Medulla oblongata (tissue), 1 donor: ENCODE measurements at regions not wholly inside any gene's neighbourhood (a gene's known extent, or its start where the extent isn't known, plus 50 kb on each side); places are given as distances from the start of the nearest gene placed in this dataset.

Source experiments
- DNase-seq: peaks from one replicate; pipeline ENCODE4 v3.0.0-alpha.2; 2015; ENCODE audit errors: extremely low spot score

DNA sequence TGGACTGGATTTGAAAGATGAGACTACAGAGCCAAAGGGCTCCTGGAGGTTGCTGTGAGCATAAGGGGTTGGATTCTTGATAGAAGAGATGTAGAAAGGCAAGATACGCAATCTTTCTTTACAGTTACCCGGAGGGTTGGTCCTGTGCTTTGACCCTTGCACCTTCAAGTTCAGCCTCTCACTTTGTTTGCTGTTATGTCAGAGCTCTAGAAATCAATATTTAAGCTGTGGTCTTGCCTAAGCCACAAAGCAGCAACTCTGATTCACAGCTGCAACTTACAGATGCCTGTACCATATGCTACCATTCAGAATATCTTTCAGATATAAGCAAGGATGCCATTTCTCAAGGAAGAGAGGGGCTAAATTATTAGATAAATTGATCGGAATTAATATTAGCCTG is 943.1 kb upstream of the LRRTM1 start:
- DNase-seq: no peak

DNA sequence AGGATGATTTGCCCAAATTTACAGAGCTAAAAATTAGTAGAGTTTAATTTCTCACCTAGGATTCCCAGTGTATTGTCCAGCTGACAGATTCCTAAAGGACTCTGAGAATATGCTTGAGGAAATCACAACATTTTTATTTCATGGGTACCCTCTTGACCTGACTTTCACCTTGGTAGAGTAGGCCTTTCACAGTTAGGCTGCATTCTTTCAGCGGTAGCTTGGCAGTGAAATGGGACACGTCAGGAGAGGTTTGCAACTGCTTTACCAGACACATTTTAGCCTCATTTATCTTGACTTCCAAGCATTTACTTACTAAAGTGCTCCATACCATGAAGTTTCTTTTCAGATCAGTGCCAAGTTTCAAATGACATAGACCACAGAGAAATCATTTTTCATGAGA is 937.9 kb upstream of the LRRTM1 start:
- no peak for DNase-seq

DNA sequence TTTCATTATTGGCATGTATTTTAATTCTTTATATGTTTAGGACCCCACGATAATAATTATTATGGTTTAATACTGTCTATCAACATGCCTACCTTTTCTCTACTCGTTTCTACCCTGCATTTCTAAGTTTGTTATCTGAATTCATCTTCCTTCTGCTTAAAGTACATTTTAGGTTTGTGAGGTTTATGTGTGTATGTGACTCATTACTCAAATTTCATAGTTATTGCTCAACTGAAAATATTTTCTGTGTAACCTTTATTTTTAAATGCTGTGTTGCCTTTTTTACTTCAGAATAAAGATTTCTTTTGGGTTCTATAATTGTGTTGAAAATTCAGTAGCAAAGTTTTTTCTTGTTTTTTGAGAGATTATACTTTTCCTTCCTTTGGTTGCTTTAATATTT is 933.9 kb upstream of the LRRTM1 start:
- no peak for DNase-seq

DNA sequence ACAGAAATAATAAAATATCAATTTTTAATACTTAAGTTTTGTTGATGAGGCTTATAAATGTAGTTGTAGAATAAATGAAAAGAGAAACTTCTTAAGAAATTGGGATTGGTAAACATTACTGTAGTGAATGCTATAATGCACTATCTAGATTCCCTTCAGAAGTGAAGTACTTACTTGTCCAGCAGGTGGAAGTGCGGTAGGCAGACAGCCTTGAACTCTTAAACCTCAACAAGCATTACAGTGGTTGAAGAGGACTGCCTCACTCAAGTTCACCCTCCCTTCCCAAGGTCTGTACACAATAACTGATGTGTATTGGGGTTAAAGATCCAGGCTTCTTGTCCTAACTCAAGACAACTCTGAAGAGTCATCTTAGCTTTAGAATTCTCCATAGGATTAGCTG is 931.0 kb upstream of the LRRTM1 start:
- no peak for DNase-seq

DNA sequence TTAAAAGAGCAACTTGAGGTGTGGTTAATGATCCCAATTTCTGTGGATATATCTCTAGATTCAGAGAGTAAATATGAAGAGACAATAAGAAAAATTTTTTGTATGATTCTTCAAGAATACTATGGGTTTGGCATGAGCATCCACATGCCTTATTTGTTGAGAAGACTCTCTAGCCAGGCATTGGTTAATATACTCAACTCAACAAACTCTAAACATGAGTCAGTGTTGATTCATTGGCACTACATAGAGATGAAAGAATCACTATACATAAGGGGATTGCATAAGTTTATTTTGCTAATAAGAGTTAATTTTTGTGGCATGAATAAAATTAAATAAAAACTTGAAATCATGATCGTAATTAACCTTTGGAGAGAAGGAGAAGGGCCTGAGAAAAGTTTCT is 930.2 kb upstream of the LRRTM1 start:
- no peak for DNase-seq

DNA sequence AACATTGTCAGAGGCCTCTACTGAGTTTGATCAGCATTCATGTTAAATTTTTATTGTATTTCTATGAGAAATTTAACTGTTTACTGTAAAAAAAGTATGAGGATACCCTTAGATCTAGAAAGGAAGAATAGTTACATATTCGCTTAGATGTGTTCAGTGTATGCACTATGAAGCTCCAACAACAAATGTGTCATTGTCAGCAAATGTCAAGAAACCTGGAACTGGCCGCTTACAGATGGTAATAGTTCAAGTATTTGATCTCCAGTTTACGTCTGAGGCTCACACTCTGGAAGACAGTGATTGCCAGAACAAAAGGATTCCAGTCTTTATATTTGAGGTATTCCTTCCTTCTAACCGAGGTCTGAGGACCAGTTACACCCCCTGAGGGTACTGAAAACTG is 921.2 kb upstream of the LRRTM1 start:
- DNase-seq: no peak

DNA sequence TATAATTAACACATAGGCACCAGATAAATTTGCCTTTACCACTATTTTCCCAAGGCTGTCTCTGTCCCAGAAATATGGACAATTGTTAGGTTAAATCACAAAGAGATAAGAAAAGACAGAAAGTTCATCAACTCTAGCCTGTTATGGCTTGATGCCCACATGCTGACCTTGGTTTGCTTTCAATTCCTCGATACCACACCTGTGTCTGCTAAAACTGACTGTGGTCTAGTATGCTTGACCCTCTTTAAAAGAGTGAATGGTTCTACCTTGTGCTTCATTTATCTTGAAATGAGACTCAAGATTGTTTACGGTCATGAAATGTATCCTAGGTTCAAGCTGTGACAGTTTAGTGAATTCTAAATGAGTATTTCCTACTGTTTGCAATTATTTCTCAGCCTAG is 909.0 kb upstream of the LRRTM1 start:
- DNase-seq: no peak

DNA sequence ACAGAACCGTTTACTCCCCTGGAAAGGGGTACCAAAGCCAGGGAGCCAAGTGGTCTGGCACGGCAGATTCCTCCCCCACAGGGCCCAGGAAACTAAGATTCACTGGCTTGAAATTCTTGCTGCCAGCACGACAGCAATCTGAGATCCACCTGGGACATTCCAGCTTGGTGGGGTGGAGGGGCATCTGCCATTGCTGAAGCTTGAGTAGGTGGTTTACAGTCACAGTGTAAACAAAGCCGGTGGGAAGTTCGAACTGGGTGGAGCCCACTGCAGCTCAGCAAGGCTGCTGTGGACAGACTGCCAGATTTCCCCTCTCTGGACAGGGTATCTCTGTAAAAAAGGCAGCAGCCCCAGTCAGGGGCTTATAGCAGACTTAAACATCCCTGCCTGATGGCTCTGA is 901.7 kb upstream of the LRRTM1 start:
- DNase-seq: no peak

DNA sequence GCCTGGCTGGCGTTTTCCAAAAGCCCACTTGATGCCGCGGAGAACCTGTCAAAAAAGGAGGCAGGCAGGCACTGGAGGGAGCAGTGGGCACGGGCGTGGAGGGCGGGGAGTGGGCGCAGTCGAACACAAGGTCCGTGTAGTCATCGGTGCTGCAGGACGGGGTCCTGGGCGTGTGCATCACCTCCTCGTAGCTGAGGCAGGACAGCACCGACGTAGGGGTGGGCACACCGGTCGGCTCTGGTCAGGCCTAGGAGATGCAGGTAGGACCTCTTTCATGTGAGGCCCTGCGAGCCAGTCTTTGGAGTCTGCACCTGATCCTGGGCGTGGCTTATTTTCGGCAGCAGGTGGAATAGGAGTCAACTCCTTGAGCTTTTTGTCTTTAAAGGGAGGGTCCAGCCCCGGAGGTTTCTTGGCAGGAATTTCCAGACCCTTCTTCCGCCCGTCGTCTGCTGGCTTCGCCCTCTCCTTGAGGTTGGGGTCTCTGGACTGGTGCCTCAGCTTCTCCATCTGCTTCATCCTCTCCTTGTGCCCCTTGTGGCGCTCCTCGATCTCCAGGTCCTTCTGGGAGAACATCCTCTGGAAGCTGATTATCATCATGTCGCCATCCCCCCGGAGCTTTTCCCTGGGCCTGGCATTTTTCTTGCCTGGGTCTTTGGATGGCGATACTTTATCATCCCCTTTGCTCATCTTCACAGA is 892.5 kb upstream of the LRRTM1 start:
- no peak for DNase-seq

DNA sequence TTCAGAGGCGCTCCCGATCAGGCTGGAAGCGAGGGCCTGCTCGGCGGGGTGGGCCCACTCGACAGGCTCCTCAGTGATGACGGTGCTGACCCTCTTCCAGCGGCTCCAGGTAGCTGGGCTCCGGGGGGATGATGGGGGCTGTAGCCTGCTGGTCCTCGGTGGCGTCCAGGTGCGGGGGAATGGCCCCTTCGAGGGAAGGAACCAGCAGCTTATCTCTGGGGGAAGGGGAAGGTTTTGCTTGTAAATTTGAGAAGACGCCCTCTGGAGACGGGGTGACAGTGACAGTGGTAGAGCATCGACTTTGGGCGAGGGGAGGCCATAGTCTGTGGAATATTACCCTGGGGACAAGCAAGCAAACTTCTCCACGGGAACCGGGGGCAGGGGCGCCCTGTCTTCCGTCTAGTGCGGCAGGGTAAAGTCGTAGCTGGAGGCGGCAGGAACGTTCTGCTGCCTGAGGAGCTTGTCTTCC is 891.9 kb upstream of the LRRTM1 start:
- no peak for DNase-seq

DNA sequence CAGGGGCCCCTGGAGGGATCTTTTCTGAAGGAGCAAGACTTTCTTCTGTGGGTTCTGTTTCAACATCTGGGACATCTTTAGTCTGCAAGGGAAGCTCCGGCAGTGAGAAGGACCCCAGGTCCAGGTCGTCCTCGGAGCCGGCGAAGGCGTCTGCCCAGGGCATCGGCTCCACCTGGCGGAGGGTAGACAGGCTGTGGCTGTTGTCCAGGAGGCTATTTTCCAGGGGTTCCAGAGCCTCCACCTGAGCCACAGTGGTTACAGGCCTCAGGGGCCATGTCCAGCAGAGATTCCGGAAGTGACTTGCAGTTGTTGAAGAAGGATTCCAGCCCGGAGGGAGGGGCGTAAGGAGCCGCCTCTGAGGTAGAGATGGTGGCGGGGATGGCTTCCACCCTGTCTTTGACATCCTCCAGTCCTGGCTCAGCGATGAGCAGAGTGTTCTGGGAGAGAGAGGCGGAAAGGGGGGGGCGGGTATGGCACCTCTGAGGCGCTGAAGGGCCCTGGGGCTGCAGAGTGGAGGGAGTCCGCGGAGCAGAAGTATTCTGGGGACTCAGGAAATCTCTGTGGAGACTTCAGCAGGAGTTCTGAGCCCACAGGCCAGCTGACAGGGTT is 891.3 kb upstream of the LRRTM1 start:
- no peak for DNase-seq

DNA sequence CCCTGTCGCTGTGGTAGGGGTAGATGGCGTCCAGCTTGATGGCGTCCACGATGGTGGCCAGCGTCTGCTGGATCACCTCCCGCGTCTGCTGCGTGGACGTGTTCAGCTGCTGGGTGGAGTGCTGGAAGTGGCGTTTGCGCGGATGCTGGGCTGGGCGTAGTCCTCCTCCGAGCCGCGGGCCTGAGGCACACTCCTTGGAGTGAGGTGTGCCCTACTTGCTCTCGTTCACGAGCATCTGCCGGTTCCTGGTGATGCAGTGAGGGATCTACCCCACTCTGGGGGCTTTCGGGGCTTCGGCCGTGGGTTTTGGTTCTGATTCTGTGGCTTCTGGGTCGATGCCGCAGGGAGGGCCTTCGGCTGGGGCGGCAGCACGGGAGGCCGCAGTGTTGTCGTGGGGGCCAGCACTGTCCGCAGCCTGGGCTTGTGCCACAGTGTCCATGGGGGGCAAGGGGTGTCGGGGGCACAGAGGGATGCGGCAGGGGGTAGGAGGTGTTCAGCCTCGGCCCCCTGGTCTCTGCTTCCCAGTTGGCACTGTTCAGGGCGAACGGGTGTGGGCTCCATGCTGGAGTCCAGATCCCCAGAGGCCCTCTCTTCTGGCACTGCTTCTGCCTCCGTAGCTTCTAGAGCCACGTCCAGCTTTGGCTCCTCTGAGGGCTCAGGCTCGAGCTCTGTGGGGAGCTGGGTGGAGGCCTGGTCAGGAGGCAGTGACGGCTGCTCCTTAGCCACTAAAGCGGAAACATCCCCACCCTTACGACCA is 890.6 kb upstream of the LRRTM1 start:
- no peak for DNase-seq

DNA sequence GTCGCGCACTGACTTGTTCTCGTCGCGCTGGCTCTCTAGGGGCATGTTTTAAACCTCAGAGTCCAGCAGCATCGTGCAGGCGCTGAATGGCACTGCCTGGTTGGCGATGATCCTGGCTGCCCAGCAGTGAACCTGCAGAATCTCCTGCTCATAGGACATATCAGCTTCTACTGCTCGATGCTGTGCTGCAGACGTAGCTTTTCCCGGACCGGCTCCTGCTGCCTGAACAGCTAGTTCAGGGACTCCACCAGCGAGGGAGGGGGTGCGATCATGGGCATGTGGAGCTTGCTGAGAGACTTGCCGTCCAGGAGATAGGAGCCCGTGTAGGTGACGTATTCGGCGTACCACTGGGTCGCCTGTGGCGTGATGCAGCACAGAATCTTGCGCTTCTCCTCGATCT is 890.0 kb upstream of the LRRTM1 start:
- no peak for DNase-seq

DNA sequence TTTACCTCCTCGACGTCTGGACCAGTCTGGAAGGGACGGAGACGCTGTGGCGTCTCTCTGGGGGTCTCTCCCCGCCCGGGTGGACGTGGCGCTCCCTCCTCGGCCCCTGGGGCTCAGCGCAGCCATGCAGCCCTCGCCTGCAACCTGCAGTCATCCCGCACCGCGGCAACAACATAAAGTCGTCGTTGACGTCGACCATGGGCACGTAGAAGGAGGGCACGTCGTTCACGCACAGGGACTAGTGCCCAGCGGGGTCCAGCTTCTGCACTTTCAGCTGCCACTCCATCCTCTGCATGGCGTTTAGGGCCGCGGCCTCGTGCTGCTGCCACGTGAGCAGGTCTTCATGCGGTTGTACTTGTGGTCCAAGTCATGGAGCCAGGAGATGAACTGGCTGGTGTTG is 889.6 kb upstream of the LRRTM1 start:
- no peak for DNase-seq

DNA sequence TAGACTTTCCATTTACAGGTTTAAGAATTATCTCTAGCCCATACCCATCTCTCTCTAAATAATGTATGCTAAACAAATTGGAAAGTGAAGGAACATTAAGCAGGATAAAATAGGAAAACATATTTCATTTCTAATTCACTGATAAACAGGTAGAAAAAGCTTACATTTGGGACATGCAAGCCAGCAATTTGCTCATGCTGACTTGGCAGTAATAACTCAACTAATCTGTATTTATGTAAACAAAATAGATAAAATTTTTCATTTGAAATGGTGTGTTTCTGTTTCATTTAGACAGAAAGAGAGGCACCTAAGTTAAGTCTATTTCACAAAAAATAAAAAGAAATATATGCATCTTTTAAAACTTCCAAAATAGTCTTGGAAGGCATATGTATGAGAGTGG is 877.3 kb upstream of the LRRTM1 start:
- no peak for DNase-seq

DNA sequence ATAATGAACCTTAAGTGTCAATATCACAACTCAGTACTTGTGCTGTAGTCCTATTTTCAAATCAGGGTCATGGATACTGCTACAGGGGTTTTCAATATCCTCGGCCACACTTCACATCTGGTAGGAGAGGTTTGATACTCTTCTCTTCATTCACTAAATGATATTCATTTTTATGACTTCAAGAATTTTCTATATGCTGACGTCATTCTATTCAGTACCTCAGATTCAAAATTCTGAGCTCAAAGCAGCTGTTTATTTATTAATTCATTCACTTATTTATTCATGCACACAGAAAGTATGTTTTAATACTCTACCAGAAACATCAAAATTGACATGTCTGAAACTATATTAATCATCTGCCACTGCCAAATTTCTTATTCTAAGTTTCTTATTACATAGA is 866.9 kb upstream of the LRRTM1 start:
- no peak for DNase-seq

DNA sequence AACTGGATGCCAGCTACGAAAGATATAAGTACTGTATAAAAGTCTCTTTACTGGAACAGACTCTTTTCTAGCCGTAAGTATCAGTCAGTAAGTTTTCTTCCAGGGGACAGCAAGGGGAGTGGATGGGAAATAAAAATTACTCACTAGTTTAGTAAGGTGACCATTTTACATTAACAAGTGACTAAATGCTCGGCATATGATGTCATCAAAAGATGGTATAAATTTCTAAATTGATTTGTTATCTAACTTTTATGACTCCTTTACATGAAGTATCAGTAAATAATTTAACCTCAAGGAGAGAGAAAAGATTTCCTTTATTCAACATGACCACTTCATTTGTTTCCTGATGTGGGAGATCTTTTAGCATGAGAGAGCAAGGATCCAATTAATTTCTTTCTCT is 859.0 kb upstream of the LRRTM1 start:
- DNase-seq: no peak

DNA sequence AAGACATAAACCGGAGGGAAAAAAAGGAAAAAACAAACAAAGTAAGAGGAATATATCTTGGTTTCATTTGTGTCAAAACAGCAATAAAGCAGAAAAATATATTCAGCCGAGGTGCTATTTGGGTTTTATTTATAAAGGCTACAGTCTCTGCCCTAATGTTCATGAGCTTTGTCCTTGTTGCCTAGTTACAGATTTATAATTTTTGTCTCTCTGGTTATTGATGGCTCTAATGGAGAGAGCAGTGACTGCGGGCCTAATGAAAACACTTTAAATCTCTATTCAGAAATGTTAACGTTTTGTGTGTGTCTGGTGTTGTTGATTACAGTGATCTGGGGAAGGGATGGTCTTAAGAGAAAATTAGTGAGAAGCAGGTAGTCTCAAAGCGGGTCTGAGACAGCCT is 854.0 kb upstream of the LRRTM1 start:
- no peak for DNase-seq

DNA sequence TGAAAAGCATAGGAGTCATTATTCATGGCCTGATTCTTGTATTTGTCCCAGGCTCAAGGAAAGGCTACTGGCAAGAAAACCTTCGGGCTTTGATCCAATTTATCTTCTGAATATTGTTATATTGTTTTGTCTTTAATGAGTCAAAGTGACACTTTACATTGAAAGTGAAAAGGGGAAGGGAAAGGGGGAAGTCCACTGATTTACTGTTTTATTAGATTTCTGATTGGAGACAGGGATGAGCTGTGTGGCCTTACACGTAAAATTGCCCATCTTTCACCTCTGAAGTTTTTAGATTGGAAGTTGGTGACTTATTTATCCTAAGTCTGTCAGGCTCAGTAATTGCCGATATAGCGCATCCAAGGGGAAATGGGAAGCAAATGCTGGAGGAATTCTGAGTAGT is 843.8 kb upstream of the LRRTM1 start:
- no peak for DNase-seq

DNA sequence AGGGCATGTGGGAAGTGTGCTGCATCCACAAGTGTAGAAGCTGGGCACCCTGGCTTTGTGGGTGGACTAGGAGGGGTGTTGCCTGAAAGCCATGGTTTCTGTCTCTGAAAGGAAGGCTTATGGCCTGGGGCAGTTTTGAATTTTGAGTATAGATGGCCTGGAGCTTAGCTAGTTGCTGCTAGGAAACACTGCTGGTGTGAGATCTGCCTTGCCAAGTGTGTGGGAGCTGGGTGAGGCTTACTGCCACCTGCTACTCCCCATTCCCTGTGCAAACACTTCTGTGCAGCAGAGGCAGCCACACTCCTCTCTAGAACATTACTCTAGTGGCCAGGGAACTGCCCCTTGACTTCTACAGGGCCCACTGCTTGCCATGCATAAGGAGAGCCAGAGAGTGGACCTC is 831.7 kb upstream of the LRRTM1 start:
- no peak for DNase-seq

DNA sequence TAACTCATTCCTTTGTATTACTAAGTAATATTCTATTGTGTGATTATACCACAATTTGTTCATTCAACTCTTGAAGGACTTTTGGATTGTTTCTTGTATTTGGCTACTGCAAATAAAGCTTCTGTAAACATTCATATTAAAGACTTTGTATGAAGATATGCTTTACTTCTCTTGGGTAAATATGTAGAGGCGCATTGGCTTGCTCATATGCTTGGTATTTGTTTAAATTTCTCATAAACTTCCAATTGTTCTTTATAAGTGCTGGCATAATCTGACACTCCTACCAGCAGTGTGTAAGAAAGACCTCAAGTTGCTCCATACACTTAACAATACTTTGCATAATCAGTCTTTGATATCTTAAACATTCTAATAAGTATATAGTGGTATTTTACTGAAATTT is 792.8 kb upstream of the LRRTM1 start:
- no peak for DNase-seq

DNA sequence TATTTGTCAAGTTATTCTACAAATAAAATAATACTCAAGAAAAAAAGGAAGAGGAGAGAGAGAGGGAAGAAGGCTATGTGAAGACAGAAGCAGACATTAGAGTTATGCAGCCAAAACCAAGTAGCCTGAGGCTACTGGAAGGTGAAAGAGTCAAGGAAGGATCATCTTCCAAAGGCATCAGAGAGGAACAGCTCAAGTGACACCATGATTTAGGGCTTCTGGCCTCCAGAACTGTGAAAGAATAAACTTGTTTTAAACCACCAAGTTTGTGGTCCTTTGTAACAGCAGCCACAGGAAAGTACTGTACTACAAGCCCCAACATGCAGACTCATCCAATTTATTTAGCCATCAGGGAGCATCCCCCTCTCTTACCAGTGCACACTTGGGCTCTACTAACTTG is 788.5 kb upstream of the LRRTM1 start:
- no peak for DNase-seq

DNA sequence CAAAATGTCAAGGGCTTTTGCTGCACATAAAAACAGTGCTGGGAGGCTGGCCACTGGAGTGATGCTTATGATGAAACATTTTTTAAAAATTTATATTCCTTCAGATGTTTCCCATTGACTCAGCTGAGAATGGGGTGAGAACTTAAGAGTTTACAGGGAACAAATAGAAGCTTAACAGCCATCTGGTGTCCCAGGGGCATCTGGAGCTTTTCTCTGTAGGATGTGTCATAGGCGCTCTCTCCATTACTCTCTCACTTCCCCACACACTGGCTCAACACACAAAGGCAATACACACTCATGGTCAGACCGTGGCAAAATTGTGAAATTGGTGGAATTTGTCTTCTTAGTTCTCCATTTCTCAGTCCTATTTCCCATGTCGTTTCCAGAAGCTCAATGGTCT is 783.1 kb upstream of the LRRTM1 start:
- no peak for DNase-seq
